GM12892 (cell line): ENCODE measurements at regions not wholly inside any gene's neighbourhood (a gene's known extent, or its start where the extent isn't known, plus 50 kb on each side); places are given as distances from the start of the nearest gene placed in this dataset.

Experiments
- POLR2AphosphoS5 ChIP-seq: IDR thresholded peaks from 2 replicates; pipeline ENCODE4 v1.6.1; 2011; ENCODE audit warnings: low read depth, low read length, control low read depth
- TAF1 ChIP-seq: IDR thresholded peaks from 2 replicates; pipeline ENCODE4 v1.6.1; 2011; ENCODE audit warnings: low read depth, mild to moderate bottlenecking, control low read depth, low read length, borderline replicate concordance

- TF ChIP-seq TAF1 (no peak), POLR2AphosphoS5 (no peak)
These were observed 414.4 kb upstream of the ALCAM start for GRCh38 chr3:104952146-104952972.
